Activated CD8-positive, alpha-beta T cell treated with anti-CD3 and anti-CD28 coated beads for 36 hours (primary cell): ENCODE measurements at regions not wholly inside any gene's neighbourhood (a gene's known extent, or its start where the extent isn't known, plus 50 kb on each side); places are given as distances from the start of the nearest gene placed in this dataset.
A peak's percentile ranks its signal among the peaks of the same experiment; 100 is the strongest.

Source experiments
- ATAC-seq: fragments of 200-7000 bp; cut with Tn5 transposase; one replicate; pipeline ENCODE4 v1.10.0; 2021; ENCODE audit warnings: mild to moderate bottlenecking, moderate library complexity
- CTCF ChIA-PET: fragments of 350-600 bp; sonication (Branson Sonifier 250); formaldehyde crosslinking; loops from one replicate; lab custom pipeline; 2021; ENCODE audit warnings: antibody characterized with exemption; lab: Charles Lee
- POLR2A ChIA-PET: fragments of 350-600 bp; sonication (Branson Sonifier 250); formaldehyde crosslinking; loops from one replicate; lab custom pipeline; 2021; ENCODE audit warnings: antibody characterized with exemption; lab: Charles Lee
- DNase-seq: peaks from one replicate; pipeline ENCODE4 v3.0.0-alpha.2; 2020
- H3K27ac Mint-ChIP-seq: one replicate; pipeline ENCODE4 v1.8.0; 2021; ENCODE audit warnings: mild to moderate bottlenecking, mixed read lengths
- H3K27me3 Mint-ChIP-seq: one replicate; pipeline ENCODE4 v1.8.0; 2021; ENCODE audit warnings: mixed read lengths
- H3K36me3 Mint-ChIP-seq: one replicate; pipeline ENCODE4 v1.8.0; 2021; ENCODE audit warnings: low read depth, mixed read lengths
- H3K4me1 Mint-ChIP-seq: one replicate; pipeline ENCODE4 v1.8.0; 2021; ENCODE audit warnings: low read depth, mixed read lengths
- H3K4me3 Mint-ChIP-seq: one replicate; pipeline ENCODE4 v1.8.0; 2021; ENCODE audit warnings: mild to moderate bottlenecking, moderate library complexity, mixed read lengths
- H3K9me3 Mint-ChIP-seq: one replicate; pipeline ENCODE4 v1.8.0; 2021; ENCODE audit warnings: mixed read lengths
- intact Hi-C: fragments of 100-400 bp; cut with micrococcal nuclease; formaldehyde crosslinking; loops from one replicate; pipeline ENCODE4 v1.10.0; 2022
- TF ChIP-seq, protein P1 (sequence below): fragments of 200-600 bp; IDR thresholded peaks from one replicate; pipeline ENCODE4 v1.8.0; 2022; ENCODE audit warnings: antibody characterized with exemption, mild to moderate bottlenecking

- intact Hi-C loops = no loop called here
- TF ChIP-seq, protein P1, sequence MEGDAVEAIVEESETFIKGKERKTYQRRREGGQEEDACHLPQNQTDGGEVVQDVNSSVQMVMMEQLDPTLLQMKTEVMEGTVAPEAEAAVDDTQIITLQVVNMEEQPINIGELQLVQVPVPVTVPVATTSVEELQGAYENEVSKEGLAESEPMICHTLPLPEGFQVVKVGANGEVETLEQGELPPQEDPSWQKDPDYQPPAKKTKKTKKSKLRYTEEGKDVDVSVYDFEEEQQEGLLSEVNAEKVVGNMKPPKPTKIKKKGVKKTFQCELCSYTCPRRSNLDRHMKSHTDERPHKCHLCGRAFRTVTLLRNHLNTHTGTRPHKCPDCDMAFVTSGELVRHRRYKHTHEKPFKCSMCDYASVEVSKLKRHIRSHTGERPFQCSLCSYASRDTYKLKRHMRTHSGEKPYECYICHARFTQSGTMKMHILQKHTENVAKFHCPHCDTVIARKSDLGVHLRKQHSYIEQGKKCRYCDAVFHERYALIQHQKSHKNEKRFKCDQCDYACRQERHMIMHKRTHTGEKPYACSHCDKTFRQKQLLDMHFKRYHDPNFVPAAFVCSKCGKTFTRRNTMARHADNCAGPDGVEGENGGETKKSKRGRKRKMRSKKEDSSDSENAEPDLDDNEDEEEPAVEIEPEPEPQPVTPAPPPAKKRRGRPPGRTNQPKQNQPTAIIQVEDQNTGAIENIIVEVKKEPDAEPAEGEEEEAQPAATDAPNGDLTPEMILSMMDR = no peak
- Mint-ChIP-seq H3K4me1 (peaks cover 63% of the 10 kb centered on the region), H3K36me3 (peaks cover 17% of the 10 kb centered on the region), H3K4me3 (peak overlapping the region; percentile 65), H3K9me3 (peaks cover 10% of the 10 kb centered on the region), H3K27ac (peak overlapping the region; percentile 94), H3K27me3 (no peaks in the 10 kb centered on the region)
- ATAC-seq (no peak), DNase-seq (peak; percentile 39)
- CTCF ChIA-PET = interaction anchor here (1.3 to 10.0 kb wide), 2 partner anchors 21 to 26 kb away, joined by 4 to 91 read pairs; no protein-coding TSS in a partner anchor
- POLR2A ChIA-PET = interaction anchor here (0.9 to 6.2 kb wide), 10 partner anchors 10 to 1102 kb away, joined by 3 to 66 read pairs (median 4); no protein-coding TSS in a partner anchor
Measured at GRCh38 chr14:98165976-98166375, 1106.0 kb downstream of the BCL11B start.

GRCh38 chr14:98167275-98167674 is 1104.7 kb downstream of the BCL11B start:
- TF ChIP-seq, protein P1 = no peak
- Mint-ChIP-seq H3K4me1 (peaks cover 76% of the 10 kb centered on the region), H3K27ac (peak overlapping the region; percentile 94), H3K36me3 (peaks cover 17% of the 10 kb centered on the region), H3K4me3 (peak overlapping the region; percentile 56), H3K9me3 (peaks cover 10% of the 10 kb centered on the region), H3K27me3 (no peaks in the 10 kb centered on the region)
- intact Hi-C loops = no loop called here
- POLR2A ChIA-PET = interaction anchor here (1.0 to 6.2 kb wide), 13 partner anchors 8 to 1104 kb away, joined by 3 to 66 read pairs (median 4); no protein-coding TSS in a partner anchor
- no peak for DNase-seq
- CTCF ChIA-PET = interaction anchor here (1.9 to 10.0 kb wide), 3 partner anchors 15 to 189 kb away, joined by 7 to 91 read pairs (median 9); no protein-coding TSS in a partner anchor
- ATAC-seq = no peak

- Mint-ChIP-seq H3K4me1 (peaks cover 80% of the 10 kb centered on the region), H3K27me3 (no peaks in the 10 kb centered on the region), H3K4me3 (peak overlapping the region; percentile 56), H3K27ac (peak overlapping the region; percentile 94), H3K9me3 (peaks cover 10% of the 10 kb centered on the region), H3K36me3 (peaks cover 17% of the 10 kb centered on the region)
- DNase-seq (peak; percentile 58), ATAC-seq (no peak)
- TF ChIP-seq, protein P1 = no peak
- CTCF ChIA-PET = interaction anchor here (0.9 to 10.0 kb wide), 6 partner anchors 12 to 1107 kb away, joined by 4 to 91 read pairs (median 6); no protein-coding TSS in a partner anchor
- POLR2A ChIA-PET = interaction anchor here (0.6 to 6.2 kb wide), 15 partner anchors 9 to 1105 kb away, joined by 3 to 66 read pairs (median 4); partner anchors contain the start of gene BCL11B
- intact Hi-C loops = no loop called here
Measured at GRCh38 chr14:98167705-98168104, 1104.3 kb downstream of the BCL11B start.

DNA sequence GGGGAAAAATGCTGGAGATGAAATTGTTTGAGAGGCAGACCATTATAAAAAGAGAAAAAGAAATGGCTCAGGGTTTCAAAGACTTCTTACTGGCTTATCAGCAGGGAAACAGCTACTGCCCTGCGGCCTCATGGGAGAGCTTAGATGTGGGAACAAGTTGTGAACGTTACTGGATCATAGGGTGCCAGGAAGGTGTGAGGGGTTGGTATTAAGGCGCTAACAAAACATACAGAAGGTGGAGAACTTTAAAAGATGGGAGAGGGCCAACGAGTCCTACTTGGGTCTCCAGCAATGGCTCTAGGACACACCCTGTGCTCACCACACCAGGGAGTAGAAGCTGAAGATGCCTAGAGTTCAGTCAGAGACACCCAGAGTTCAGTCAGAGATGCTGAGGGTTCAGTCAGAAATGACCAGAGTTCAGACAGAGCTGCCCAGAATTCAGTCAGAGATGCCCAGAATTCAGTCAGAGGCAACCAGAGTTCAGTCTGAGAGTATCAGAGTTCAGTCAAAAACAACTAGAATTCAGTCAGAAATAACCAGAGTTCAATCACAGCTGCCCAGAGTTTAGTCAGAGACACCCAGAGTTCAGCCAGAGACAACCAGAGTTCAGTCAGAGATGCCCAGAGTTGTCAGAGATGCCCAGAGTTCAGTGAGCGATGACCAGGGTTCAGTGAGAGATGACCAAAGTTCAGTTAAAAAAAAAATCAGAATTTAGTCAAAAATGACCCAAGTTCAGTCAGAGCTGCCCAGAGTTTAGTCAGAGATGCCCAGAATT is 1103.6 kb downstream of the BCL11B start:
- ChIA-PET CTCF (interaction anchor here (0.9 to 10.0 kb wide), 14 partner anchors 8 to 1107 kb away, joined by 3 to 91 read pairs (median 4); no protein-coding TSS in a partner anchor), POLR2A (interaction anchor here (0.5 to 6.2 kb wide), 23 partner anchors 8 to 1104 kb away, joined by 3 to 66 read pairs (median 4); partner anchors contain the start of gene BCL11B)
- Mint-ChIP-seq H3K27ac (peak overlapping the region; percentile 94), H3K4me1 (peaks cover 82% of the 10 kb centered on the region), H3K9me3 (peaks cover 10% of the 10 kb centered on the region), H3K36me3 (peaks cover 17% of the 10 kb centered on the region), H3K27me3 (no peaks in the 10 kb centered on the region), H3K4me3 (peak overlapping the region; percentile 34)
- intact Hi-C loops = no loop called here
- ATAC-seq = peak; percentile 1
- DNase-seq = no peak
- TF ChIP-seq, protein P1 = no peak
